ENCODE measurements at regions not wholly inside any gene's neighbourhood (a gene's known extent, or its start where the extent isn't known, plus 50 kb on each side); places are given as distances from the start of the nearest gene placed in this dataset.

GRCh38 chr2:164006704-164007103 is 270.9 kb upstream of the FIGN start:
- Histone ChIP-seq H3K27ac (ENCODE audit: extremely low read depth, low read depth, low read length) (no peak overlapping the region), H3K9me3 (ENCODE audit: control insufficient read depth, insufficient read depth, low read depth, low read length) (no peaks in the 10 kb centered on the region), H3K4me3 (ENCODE audit: low read depth, low read length) (no peak overlapping the region), H3K36me3 (ENCODE audit: control insufficient read depth in 2 of 2, insufficient read depth in 1 of 2, low read length in 2 of 2) (no peaks in the 10 kb centered on the region), H3K4me1 (ENCODE audit: control insufficient read depth, insufficient read depth, low read length) (no peaks in the 10 kb centered on the region)
- POLR2A ChIA-PET = no interaction called here
- TF ChIP-seq ZSCAN4 (tag by site-specific recombination; IDR thresholded peaks at IDR 0.05) = no peak
- TF ChIP-seq REPIN1 (tag by site-specific recombination; IDR thresholded peaks at IDR 0.05; ENCODE audit: low read depth) = no peak
- TF ChIP-seq KLF8 (tag by site-specific recombination; IDR thresholded peaks at IDR 0.05) = no peak
- TF ChIP-seq SALL2 (tag by site-specific recombination; IDR thresholded peaks at IDR 0.05; ENCODE audit: borderline replicate concordance) = no peak
- TF ChIP-seq ZBTB44 (tag by site-specific recombination; IDR thresholded peaks at IDR 0.05) = no peak
- no peak for TF ChIP-seq ZNF221 (tag by site-specific recombination; IDR thresholded peaks at IDR 0.05; ENCODE audit: borderline replicate concordance)
- no peak for TF ChIP-seq BCL11B (tag by site-specific recombination; IDR thresholded peaks at IDR 0.05; ENCODE audit: low read depth)
- TF ChIP-seq ZNF623 (tag by site-specific recombination; IDR thresholded peaks at IDR 0.05) = no peak
- no peak for TF ChIP-seq ZNF529 (tag by site-specific recombination; IDR thresholded peaks at IDR 0.05; ENCODE audit: insufficient replicate concordance)
- TF ChIP-seq ZNF362 (tag by site-specific recombination; IDR thresholded peaks at IDR 0.05) = no peak
- TF ChIP-seq ZNF155 (tag by site-specific recombination; IDR thresholded peaks at IDR 0.05) = no peak
- CTCF ChIA-PET = no interaction called here

GRCh38 chr2:164000176-164000575 is 264.4 kb upstream of the FIGN start:
- TF ChIP-seq ZNF549 (tag by site-specific recombination; IDR thresholded peaks at IDR 0.05) = no peak
- TF ChIP-seq REPIN1 (tag by site-specific recombination; IDR thresholded peaks at IDR 0.05; ENCODE audit: low read depth) = no peak
- no peak overlapping the region for H3K27ac ChIP-seq (ENCODE audit: extremely low read depth, low read depth, low read length)
- H3K9me3 ChIP-seq (ENCODE audit: control insufficient read depth, insufficient read depth, low read depth, low read length) = no peaks in the 10 kb centered on the region
- H3K36me3 ChIP-seq (ENCODE audit: control insufficient read depth in 2 of 2, insufficient read depth in 1 of 2, low read length in 2 of 2) = no peaks in the 10 kb centered on the region
- ChIA-PET CTCF (no interaction called here), POLR2A (no interaction called here)
- H3K4me1 ChIP-seq (ENCODE audit: control insufficient read depth, insufficient read depth, low read length) = no peaks in the 10 kb centered on the region
- H3K4me3 ChIP-seq (ENCODE audit: low read depth, low read length) = no peak overlapping the region

GRCh38 chr2:163997466-163997865 is 261.7 kb upstream of the FIGN start:
- CTCF ChIA-PET = interaction anchor here (0.7 kb wide), 1 partner anchor 62 kb away, joined by 3 read pairs; no protein-coding TSS in a partner anchor
- POLR2A ChIA-PET = no interaction called here
- TF ChIP-seq EGR2 (tag by site-specific recombination; IDR thresholded peaks at IDR 0.05; ENCODE audit: low read depth) = no peak
- no peak for TF ChIP-seq ZNF16 (tag by site-specific recombination; IDR thresholded peaks at IDR 0.05; ENCODE audit: low read depth)
- no peak for TF ChIP-seq WT1 (tag by site-specific recombination; IDR thresholded peaks at IDR 0.05)
- TF ChIP-seq GLIS2 (tag by site-specific recombination; IDR thresholded peaks at IDR 0.05) = no peak
- TF ChIP-seq ZNF132 (tag by site-specific recombination; IDR thresholded peaks at IDR 0.05; ENCODE audit: borderline replicate concordance) = no peak
- TF ChIP-seq ZNF629 (tag by site-specific recombination; IDR thresholded peaks at IDR 0.05) = no peak
- no peak for TF ChIP-seq ZNF280D (tag by site-specific recombination; IDR thresholded peaks at IDR 0.05)
- no peak for TF ChIP-seq ZNF366 (tag by site-specific recombination; conservative IDR thresholded peaks at IDR 0.05)
- TF ChIP-seq ZBTB17 (tag by site-specific recombination; IDR thresholded peaks at IDR 0.05) = no peak
- TF ChIP-seq ZNF776 (tag by site-specific recombination; IDR thresholded peaks at IDR 0.05; ENCODE audit: borderline replicate concordance) = no peak
- no peak for TF ChIP-seq ZNF768 (tag by site-specific recombination; IDR thresholded peaks at IDR 0.05)
- no peak for TF ChIP-seq ZNF621 (tag by site-specific recombination; IDR thresholded peaks at IDR 0.05)
- TF ChIP-seq OSR2 (tag by site-specific recombination; IDR thresholded peaks at IDR 0.05) = no peak
- no peak for TF ChIP-seq ZNF530 (tag by site-specific recombination; IDR thresholded peaks at IDR 0.05; ENCODE audit: low read depth)
- TF ChIP-seq ZNF623 (tag by site-specific recombination; IDR thresholded peaks at IDR 0.05) = no peak
- TF ChIP-seq REPIN1 (tag by site-specific recombination; IDR thresholded peaks at IDR 0.05; ENCODE audit: low read depth) = no peak

More at GRCh38 chr2:163997466-163997865, 261.7 kb upstream of the FIGN start:
- Histone ChIP-seq H3K4me3 (ENCODE audit: low read depth, low read length) (no peak overlapping the region), H3K27ac (ENCODE audit: extremely low read depth, low read depth, low read length) (no peak overlapping the region), H3K4me1 (ENCODE audit: control insufficient read depth, insufficient read depth, low read length) (no peaks in the 10 kb centered on the region), H3K36me3 (ENCODE audit: control insufficient read depth in 2 of 2, insufficient read depth in 1 of 2, low read length in 2 of 2) (no peaks in the 10 kb centered on the region), H3K9me3 (ENCODE audit: control insufficient read depth, insufficient read depth, low read depth, low read length) (no peaks in the 10 kb centered on the region)

Measured in HEK293 (cell line).